Body of pancreas (tissue), 4 donors: ENCODE measurements at regions not wholly inside any gene's neighbourhood (a gene's known extent, or its start where the extent isn't known, plus 50 kb on each side); places are given as distances from the start of the nearest gene placed in this dataset.

Experiments used
- POLR2A ChIP-seq, 3 donors: fragments of 450-650 bp; IDR thresholded peaks; one replicate each; pipeline ENCODE4 v1.6.1; 2016; ENCODE audit warnings: antibody characterized with exemption in 3 of 3, mild to moderate bottlenecking in 2 of 3
- TF ChIP-seq, protein P1 (sequence below), 7 experiments: fragments of 450-650 bp in 4 of 7; fragments of 200-600 bp in 3 of 7; sonication (generic) in 3 of 7; IDR thresholded peaks; one replicate each; pipeline ENCODE4 v1.5.1; 2016 to 2019; ENCODE audit warnings: antibody characterized with exemption in 7 of 7

DNA sequence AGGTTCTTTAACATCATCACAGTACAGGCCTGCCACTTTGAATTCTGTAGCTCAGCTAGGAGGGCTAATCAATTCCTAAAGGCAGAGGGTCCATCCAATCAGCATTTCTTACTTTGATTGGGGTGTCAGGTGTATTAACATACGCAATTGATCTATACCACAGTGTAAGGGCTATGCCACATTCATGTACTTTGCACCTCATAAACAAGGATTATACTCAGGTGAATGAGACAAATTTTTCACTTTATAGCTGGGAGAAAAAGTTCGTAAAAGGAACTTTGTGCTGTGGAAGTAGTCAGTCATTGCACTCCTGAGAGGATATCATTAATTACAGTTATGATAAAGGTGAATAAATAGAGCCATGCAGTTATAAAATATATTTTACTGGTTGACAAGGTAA is 119.9 kb upstream of the AHR start:
- TF ChIP-seq, protein P1, sequence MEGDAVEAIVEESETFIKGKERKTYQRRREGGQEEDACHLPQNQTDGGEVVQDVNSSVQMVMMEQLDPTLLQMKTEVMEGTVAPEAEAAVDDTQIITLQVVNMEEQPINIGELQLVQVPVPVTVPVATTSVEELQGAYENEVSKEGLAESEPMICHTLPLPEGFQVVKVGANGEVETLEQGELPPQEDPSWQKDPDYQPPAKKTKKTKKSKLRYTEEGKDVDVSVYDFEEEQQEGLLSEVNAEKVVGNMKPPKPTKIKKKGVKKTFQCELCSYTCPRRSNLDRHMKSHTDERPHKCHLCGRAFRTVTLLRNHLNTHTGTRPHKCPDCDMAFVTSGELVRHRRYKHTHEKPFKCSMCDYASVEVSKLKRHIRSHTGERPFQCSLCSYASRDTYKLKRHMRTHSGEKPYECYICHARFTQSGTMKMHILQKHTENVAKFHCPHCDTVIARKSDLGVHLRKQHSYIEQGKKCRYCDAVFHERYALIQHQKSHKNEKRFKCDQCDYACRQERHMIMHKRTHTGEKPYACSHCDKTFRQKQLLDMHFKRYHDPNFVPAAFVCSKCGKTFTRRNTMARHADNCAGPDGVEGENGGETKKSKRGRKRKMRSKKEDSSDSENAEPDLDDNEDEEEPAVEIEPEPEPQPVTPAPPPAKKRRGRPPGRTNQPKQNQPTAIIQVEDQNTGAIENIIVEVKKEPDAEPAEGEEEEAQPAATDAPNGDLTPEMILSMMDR (IDR thresholded peaks at IDR 0.05): no peak
- no peak for TF ChIP-seq POLR2A (IDR thresholded peaks at IDR 0.05)
